T-helper 17 cell (primary cell): ENCODE measurements at regions not wholly inside any gene's neighbourhood (a gene's known extent, or its start where the extent isn't known, plus 50 kb on each side); places are given as distances from the start of the nearest gene placed in this dataset.

Experiments
- ATAC-seq: fragments of 150-1000 bp; cut with Tn5 transposase; 2 replicates; pipeline ENCODE4 v1.10.0; 2021; ENCODE audit warnings: mild to moderate bottlenecking, moderate library complexity
- DNase-seq, 3 donors: peaks; one replicate each; pipeline versions ENCODE4 v3.0.0 to v3.0.0-alpha.2; 2020 to 2021
- H3K9me3 ChIP-seq: one replicate; pipeline ENCODE4 v1.7.0; 2013; ENCODE audit warnings: low read length, mild to moderate bottlenecking; ENCODE audit not compliant: control insufficient read depth, poor library complexity, severe bottlenecking
- H3K27ac Mint-ChIP-seq: one replicate; pipeline ENCODE4 v1.8.0; 2022; ENCODE audit warnings: mild to moderate bottlenecking, moderate library complexity, mixed read lengths
- H3K27me3 Mint-ChIP-seq: one replicate; pipeline ENCODE4 v1.8.0; 2022; ENCODE audit warnings: mixed read lengths
- H3K36me3 Mint-ChIP-seq: one replicate; pipeline ENCODE4 v1.8.0; 2022; ENCODE audit warnings: low read depth, mixed read lengths
- H3K4me1 Mint-ChIP-seq: one replicate; pipeline ENCODE4 v1.8.0; 2022; ENCODE audit warnings: mild to moderate bottlenecking, mixed read lengths
- H3K4me3 Mint-ChIP-seq: one replicate; pipeline ENCODE4 v1.8.0; 2022; ENCODE audit warnings: mild to moderate bottlenecking, moderate library complexity, mixed read lengths

DNA sequence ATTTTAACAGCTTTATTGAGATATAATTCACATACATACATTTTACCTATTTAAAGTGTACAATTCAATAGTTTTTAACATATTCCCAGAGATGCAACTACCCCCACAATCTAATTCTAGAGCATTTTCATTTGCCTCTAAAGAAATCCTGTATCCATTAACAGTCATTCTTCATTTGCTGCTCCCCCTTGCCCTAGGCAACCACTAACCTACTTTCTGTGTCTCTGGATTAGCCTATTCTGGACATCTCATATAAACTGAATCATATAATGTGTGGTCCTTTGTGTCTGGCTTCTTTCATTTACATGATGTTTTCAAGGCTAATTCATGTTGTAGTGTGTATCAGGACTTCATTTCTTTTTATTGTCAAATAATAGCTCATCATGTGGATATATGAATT lies 105.1 kb upstream of the GRPR start:
- no peak overlapping the region for H3K27ac Mint-ChIP-seq
- H3K27me3 Mint-ChIP-seq: no peaks in the 10 kb centered on the region
- no peaks in the 10 kb centered on the region for H3K4me1 Mint-ChIP-seq
- no peak overlapping the region for H3K4me3 Mint-ChIP-seq
- H3K9me3 ChIP-seq: no peaks in the 10 kb centered on the region
- DNase-seq (no peak), ATAC-seq (no peak)
- H3K36me3 Mint-ChIP-seq: no peaks in the 10 kb centered on the region

DNA sequence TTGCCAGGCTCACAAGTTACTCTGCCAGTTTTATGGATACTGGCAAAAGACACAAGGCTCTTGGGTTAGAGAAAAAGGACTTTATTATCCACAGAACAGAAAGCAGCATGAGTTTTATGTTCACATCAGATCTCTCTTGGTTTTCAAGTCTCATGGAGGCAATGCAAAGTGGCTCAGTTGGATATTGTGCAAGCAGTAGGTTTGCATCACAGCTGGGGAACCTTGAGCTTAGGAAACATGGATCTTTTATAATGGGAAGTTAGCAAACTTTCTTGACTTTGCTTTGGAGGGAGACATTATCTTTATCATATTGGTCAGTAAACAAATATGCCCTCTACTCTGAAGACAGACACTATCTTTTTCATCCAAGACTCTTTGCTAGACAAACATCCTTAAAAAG lies 109.2 kb upstream of the GRPR start:
- ATAC-seq (no peak), DNase-seq (no peak)
- no peaks in the 10 kb centered on the region for H3K36me3 Mint-ChIP-seq
- H3K9me3 ChIP-seq: no peaks in the 10 kb centered on the region
- H3K4me3 Mint-ChIP-seq: no peak overlapping the region
- H3K27me3 Mint-ChIP-seq: no peaks in the 10 kb centered on the region
- no peak overlapping the region for H3K27ac Mint-ChIP-seq
- H3K4me1 Mint-ChIP-seq: no peaks in the 10 kb centered on the region

DNA sequence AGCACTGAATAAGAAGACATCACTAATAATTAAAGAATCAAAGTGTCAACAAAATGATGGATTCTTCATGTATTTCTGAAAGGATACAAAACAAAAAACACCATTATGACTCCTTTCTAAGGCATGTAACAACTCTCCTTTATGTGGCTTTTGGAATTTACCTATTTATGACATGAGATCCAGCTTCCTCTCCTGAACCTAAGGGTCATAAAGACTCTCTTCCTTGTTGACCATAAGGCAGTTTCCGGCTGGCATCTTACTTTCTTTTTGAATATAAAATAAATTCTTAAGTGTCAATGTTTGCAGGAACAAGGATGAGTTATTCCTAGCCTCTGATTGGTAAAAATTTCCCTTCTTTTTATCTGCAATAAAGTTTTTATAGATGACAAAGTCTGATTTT lies 111.1 kb upstream of the GRPR start:
- H3K27ac Mint-ChIP-seq: no peak overlapping the region
- H3K27me3 Mint-ChIP-seq: no peaks in the 10 kb centered on the region
- H3K9me3 ChIP-seq: no peaks in the 10 kb centered on the region
- no peak overlapping the region for H3K4me3 Mint-ChIP-seq
- ATAC-seq (no peak), DNase-seq (no peak)
- H3K36me3 Mint-ChIP-seq: no peaks in the 10 kb centered on the region
- no peaks in the 10 kb centered on the region for H3K4me1 Mint-ChIP-seq

DNA sequence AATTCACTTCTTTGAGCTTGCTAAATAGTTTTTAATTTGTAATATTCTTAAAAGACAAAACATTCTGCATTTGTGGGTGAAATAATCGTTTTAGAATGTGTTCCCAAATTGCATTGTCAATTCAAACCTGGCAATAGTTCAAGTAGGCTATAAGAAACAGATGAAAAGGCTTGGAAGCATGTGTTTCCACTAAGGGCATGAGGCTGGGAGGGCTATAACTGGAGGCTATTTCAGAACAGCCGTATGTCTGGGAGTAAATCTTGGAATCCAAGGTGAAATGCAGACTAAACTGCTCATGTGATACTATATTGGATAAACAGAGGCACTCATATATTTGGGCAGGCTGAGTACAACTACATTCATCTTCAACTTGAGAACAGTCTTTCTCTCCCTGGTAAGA lies 117.4 kb upstream of the GRPR start:
- no peaks in the 10 kb centered on the region for H3K27me3 Mint-ChIP-seq
- H3K4me3 Mint-ChIP-seq: no peak overlapping the region
- ATAC-seq (no peak), DNase-seq (no peak)
- no peaks in the 10 kb centered on the region for H3K4me1 Mint-ChIP-seq
- H3K27ac Mint-ChIP-seq: no peak overlapping the region
- H3K9me3 ChIP-seq: no peaks in the 10 kb centered on the region
- no peaks in the 10 kb centered on the region for H3K36me3 Mint-ChIP-seq

DNA sequence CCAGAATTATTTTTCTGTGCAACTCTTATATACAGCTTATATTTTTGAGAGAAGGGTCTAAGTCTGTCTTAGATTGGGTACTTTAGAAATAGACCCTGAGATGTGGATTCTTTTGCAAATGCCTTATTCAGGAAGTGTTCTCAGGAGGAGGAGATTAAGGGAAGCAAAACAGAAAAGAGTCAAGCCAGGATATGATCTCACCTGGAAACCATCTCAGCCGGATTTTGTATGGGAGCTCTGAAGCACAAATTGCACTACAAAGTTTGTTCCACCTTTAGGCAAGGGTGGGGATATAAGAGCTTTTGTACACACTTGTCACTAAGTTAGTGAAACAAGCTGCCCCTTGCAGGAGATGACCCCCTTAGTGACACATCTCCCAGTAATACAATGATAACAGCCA lies 121.2 kb upstream of the GRPR start:
- H3K27me3 Mint-ChIP-seq: no peaks in the 10 kb centered on the region
- no peaks in the 10 kb centered on the region for H3K4me1 Mint-ChIP-seq
- no peaks in the 10 kb centered on the region for H3K36me3 Mint-ChIP-seq
- no peaks in the 10 kb centered on the region for H3K9me3 ChIP-seq
- ATAC-seq (no peak), DNase-seq (no peak)
- H3K4me3 Mint-ChIP-seq: no peak overlapping the region
- no peak overlapping the region for H3K27ac Mint-ChIP-seq

DNA sequence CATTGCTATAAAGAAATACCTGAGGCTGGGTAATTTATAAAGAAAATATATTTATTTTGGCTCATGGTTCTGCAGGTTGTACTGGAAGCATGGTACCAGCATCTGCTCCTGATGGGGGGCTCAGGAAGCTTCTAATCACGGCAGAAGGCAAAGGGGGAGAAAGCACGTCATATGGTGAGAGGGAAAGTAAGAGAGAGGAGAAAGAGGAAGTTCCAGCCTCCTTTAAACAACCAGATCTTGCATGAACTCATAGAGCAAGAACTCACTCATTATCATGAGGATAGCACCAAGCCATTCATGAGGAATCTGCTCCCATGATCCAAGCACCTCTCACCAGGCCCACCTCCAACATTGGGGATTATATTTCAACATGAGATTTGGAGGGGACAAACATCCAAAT lies 125.0 kb upstream of the GRPR start:
- no peaks in the 10 kb centered on the region for H3K4me1 Mint-ChIP-seq
- DNase-seq: no peak
- H3K9me3 ChIP-seq: no peaks in the 10 kb centered on the region
- peaks cover 6% of the 10 kb centered on the region for H3K27me3 Mint-ChIP-seq
- no peak for ATAC-seq
- H3K27ac Mint-ChIP-seq: no peak overlapping the region
- no peak overlapping the region for H3K4me3 Mint-ChIP-seq
- H3K36me3 Mint-ChIP-seq: no peaks in the 10 kb centered on the region

DNA sequence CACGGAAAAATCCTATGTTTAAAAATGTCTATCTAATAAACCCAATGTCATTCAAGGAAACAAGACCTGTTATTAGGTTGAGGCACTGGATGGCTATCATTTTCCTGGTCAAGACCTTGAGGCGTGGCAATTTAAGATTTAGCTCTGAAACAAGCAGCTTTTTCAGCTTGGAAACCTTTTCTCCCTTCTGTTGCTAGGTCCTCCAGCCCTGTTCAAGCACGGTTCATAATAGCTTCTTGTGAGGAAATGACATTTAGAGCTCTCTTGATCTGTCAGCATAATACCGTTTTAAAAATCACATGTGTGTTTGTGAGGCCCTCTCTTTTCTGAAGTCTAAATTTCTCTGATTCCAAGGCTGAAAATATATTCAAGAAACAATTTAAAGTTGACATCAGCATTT lies 133.6 kb upstream of the GRPR start:
- ATAC-seq (no peak), DNase-seq (no peak)
- Mint-ChIP-seq H3K4me1 (no peaks in the 10 kb centered on the region), H3K27ac (no peak overlapping the region), H3K27me3 (peaks cover 13% of the 10 kb centered on the region), H3K4me3 (no peak overlapping the region), H3K36me3 (no peaks in the 10 kb centered on the region)
- H3K9me3 ChIP-seq: no peaks in the 10 kb centered on the region

DNA sequence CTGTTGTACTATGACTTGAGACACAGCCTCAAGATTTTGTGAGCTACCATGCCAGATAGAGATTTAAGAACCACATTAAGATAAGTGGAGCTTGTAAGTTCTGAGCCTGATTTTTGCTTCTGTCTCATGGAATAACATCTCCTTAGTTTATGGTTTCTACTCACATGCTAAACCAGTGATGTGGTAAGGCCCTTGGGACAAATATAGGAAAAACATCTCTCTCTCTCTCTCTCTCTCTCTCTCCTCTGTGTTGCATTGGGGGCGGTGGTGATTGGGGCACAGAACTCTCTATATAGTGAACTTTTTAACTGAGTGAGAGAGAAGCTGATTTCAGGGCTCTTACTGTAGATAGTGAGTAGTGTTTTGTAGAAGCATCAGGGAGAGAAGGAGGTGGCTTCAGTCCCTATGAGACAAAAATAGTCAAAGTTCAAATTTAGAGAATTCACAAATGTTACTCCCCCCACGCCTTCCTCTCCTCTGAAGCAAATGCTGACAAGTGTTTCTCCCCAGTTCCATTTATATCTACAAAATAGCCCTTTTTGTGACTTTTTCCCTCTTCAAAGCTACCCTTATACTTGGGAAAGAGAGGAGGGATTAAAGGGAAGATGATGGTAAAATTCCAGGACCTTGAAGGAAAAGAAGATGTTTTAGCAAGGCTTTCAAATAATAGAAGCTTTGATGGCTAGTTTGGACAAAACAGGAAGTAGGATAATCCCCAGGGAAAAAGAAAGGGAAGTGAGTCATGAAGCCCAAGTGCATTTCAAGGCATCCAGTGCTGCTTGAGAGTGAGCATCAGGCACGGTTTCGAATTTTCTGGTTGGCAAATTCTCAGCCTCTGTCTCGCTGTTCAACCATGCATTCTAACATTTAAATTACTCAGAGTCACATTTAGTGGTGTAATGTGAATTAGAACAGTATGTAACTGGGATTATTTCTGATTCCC lies 134.3 kb upstream of the AP1S2 start:
- ATAC-seq: no peak
- Mint-ChIP-seq H3K36me3 (no peaks in the 10 kb centered on the region), H3K4me1 (peaks cover 3% of the 10 kb centered on the region), H3K27me3 (peaks cover 7% of the 10 kb centered on the region), H3K27ac (no peak overlapping the region), H3K4me3 (no peak overlapping the region)
- H3K9me3 ChIP-seq: no peaks in the 10 kb centered on the region
- no peak for DNase-seq

DNA sequence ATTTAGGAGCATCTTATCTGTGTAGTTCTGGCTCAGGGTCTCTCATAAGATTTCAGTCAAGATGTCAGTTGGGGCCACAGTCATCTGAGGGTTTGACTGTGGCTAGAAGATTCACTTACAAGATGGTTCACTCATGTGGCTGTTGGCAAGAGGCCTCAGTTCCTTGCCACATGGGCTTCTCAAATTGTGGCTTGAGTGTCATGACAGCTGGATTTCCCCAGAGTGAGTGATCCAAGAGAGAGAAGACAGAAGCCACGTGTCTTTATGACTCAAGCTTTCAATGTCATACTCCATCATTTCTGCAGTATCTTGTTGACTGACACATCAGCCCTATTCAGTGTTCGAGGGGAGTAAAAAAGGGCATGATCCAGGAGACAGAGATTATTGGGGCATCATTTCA lies 131.3 kb upstream of the AP1S2 start:
- Mint-ChIP-seq H3K36me3 (no peaks in the 10 kb centered on the region), H3K27ac (no peak overlapping the region), H3K27me3 (peaks cover 7% of the 10 kb centered on the region), H3K4me3 (no peak overlapping the region), H3K4me1 (peaks cover 3% of the 10 kb centered on the region)
- ATAC-seq: no peak
- no peak for DNase-seq
- no peaks in the 10 kb centered on the region for H3K9me3 ChIP-seq

DNA sequence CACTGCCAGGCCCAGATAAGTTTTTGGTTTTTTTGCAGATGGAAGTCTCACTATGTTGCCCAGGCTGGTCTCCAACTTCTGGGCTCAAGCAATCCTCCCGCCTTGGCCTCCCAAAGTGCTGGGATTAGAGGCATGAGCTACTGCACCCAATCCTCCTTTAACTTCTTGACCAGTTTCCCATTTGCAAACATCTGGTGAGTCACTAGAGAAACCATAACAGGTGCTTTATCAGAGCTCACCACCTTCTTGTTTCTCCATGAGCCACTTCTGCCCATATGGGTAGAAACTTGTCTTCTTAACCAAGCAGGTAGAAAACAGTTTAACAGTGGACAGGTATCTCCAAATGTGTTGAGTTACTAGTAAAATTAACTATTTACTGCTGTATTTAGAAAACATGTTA lies 128.4 kb upstream of the AP1S2 start:
- Mint-ChIP-seq H3K36me3 (no peaks in the 10 kb centered on the region), H3K4me3 (no peak overlapping the region), H3K27ac (no peak overlapping the region), H3K4me1 (peaks cover 3% of the 10 kb centered on the region), H3K27me3 (peaks cover 7% of the 10 kb centered on the region)
- no peaks in the 10 kb centered on the region for H3K9me3 ChIP-seq
- ATAC-seq (no peak), DNase-seq (no peak)

DNA sequence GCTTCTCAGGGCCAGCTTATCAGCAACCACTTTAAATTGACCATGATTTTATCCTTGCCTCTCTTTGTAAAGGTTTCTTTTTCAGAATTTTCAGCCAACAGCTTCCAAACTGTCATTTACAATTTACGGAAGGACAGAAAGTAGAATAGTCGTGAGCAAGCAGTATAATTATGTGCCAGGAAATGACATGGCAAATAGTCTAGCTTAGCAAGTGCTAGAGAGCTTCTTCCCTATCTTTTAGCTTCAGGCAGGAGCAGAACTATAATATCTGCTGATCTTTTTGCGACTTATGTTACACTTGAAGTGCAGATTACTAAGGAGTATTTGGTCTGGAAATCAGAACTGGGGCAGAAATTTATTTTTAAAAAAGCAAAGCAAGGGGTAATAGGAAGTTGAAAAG lies 123.0 kb upstream of the AP1S2 start:
- no peak overlapping the region for H3K4me3 Mint-ChIP-seq
- H3K27ac Mint-ChIP-seq: no peak overlapping the region
- H3K4me1 Mint-ChIP-seq: peaks cover 2% of the 10 kb centered on the region
- DNase-seq (no peak), ATAC-seq (no peak)
- H3K36me3 Mint-ChIP-seq: no peaks in the 10 kb centered on the region
- no peaks in the 10 kb centered on the region for H3K27me3 Mint-ChIP-seq
- H3K9me3 ChIP-seq: no peaks in the 10 kb centered on the region

DNA sequence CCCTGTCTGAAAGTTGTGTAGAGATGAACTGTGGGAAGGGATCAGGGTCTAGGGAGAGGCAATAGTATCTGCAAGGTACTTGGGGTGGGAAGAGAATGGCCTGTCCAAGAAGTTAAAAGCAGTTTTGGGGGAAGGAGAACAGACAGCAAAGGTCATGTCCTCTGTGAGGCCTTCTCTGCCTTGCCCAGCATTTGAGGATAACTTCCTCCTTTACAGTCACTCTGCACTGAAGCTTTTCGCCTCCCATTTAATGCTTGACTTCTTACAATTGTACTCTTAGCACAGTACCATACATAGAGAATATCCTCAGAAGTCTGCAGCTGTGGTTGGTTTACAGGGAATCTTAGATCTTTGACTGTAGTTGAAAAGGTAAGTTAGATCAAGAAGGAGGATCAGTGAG lies 121.8 kb upstream of the AP1S2 start:
- ATAC-seq (no peak), DNase-seq (no peak)
- H3K27ac Mint-ChIP-seq: no peak overlapping the region
- H3K9me3 ChIP-seq: no peaks in the 10 kb centered on the region
- H3K4me1 Mint-ChIP-seq: peaks cover 2% of the 10 kb centered on the region
- H3K27me3 Mint-ChIP-seq: no peaks in the 10 kb centered on the region
- H3K4me3 Mint-ChIP-seq: no peak overlapping the region
- no peaks in the 10 kb centered on the region for H3K36me3 Mint-ChIP-seq

DNA sequence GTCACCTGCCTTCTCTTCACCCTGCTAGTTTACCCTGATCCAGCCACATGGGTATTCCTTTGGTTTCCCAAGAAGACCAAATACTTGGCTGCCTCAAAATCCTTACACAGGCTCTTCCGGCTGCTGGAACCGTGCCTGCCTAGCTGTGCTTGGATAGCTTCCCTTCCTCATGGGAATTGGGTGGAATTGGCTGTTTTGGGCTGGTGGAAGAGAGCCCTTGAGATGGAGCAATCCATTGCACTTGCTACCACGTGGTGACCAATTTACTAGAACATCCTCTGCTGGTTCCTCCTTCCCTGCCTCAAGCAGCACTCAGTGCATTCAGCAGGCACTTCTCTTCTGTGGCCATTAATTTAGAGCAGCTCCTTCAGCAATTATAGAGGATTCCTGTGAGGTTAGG lies 119.3 kb upstream of the AP1S2 start:
- no peaks in the 10 kb centered on the region for H3K27me3 Mint-ChIP-seq
- peaks cover 4% of the 10 kb centered on the region for H3K4me1 Mint-ChIP-seq
- H3K4me3 Mint-ChIP-seq: no peak overlapping the region
- H3K9me3 ChIP-seq: no peaks in the 10 kb centered on the region
- no peaks in the 10 kb centered on the region for H3K36me3 Mint-ChIP-seq
- H3K27ac Mint-ChIP-seq: peak overlapping the region; percentile 34
- no peak for ATAC-seq
- DNase-seq: no peak

DNA sequence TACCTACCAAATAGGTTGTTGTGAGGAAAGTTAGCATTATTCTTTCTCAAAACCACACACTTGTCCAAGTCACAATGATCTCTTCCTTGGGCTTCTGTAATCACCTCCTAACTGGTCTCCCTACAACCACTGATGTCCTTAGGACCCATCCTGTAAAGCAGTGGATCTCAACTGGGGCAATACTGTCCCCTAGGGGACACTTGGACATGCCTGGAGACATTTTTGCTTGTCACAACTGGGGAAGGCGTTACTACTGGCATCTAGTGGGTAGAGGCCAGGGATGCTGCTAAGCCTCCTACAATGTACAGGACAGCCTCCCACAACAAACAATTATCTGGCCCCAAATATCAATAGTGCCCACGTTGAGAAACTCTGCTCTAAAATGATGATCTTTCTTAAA lies 118.7 kb upstream of the AP1S2 start:
- H3K27ac Mint-ChIP-seq: peak overlapping the region; percentile 34
- no peaks in the 10 kb centered on the region for H3K27me3 Mint-ChIP-seq
- peak; percentile 45 for ATAC-seq
- H3K9me3 ChIP-seq: no peaks in the 10 kb centered on the region
- H3K36me3 Mint-ChIP-seq: no peaks in the 10 kb centered on the region
- no peak overlapping the region for H3K4me3 Mint-ChIP-seq
- H3K4me1 Mint-ChIP-seq: peaks cover 4% of the 10 kb centered on the region
- no peak for DNase-seq
